HEK293T (cell line): ENCODE measurements at regions not wholly inside any gene's neighbourhood (a gene's known extent, or its start where the extent isn't known, plus 50 kb on each side); places are given as distances from the start of the nearest gene placed in this dataset.

Source experiments
- BHLHE40 ChIP-seq: fragments of 450-650 bp; IDR thresholded peaks from 2 replicates; pipeline ENCODE4 v1.6.1; 2016; ENCODE audit warnings: mild to moderate bottlenecking, moderate library complexity, borderline replicate concordance
- FOXA1 ChIP-seq: fragments of 450-650 bp; IDR thresholded peaks from 2 replicates; pipeline ENCODE4 v1.6.1; 2016; ENCODE audit warnings: mild to moderate bottlenecking
- FOXK2 ChIP-seq: fragments of 450-650 bp; IDR thresholded peaks from 2 replicates; pipeline ENCODE4 v1.6.1; 2016; ENCODE audit warnings: mild to moderate bottlenecking
- PKNOX1 ChIP-seq: fragments of 450-650 bp; IDR thresholded peaks from 2 replicates; pipeline ENCODE4 v1.6.1; 2016
- ZNF384 ChIP-seq: fragments of 450-650 bp; IDR thresholded peaks from 2 replicates; pipeline ENCODE4 v1.6.1; 2016

DNA sequence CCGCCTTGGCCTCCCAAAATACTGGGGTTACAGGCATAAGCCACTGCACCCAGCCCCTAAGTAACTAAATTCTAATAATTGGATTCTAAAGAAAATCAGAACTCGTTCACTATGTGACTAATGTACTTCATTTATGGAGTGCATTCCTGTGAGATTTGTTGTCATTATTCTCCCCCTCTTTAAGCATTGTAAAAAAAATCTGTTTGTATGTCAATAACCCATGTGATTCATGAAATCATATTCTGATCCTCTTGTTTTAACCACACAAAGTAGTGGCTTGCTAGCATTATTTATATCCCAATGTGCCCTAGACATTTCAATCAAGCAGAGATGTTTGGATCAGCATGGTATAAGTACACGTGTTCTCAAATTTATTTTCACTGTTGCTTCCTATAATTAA is 78.2 kb upstream of the OSBPL8 start:
- TF ChIP-seq PKNOX1 (no peak), FOXA1 (no peak), FOXK2 (no peak), ZNF384 (no peak), BHLHE40 (no peak)
